H1 (cell line): ENCODE measurements at regions not wholly inside any gene's neighbourhood (a gene's known extent, or its start where the extent isn't known, plus 50 kb on each side); places are given as distances from the start of the nearest gene placed in this dataset.

Experiments
- BRCA1 ChIP-seq: IDR thresholded peaks from 2 replicates; pipeline ENCODE4 v1.6.1; 2012; ENCODE audit warnings: low read depth, low read length, improper control_type of control experiment
- CBX5 ChIP-seq: fragments of 300-800, 300-1000 bp; sonication (generic); IDR thresholded peaks from 2 replicates; pipeline ENCODE4 v1.7.1; 2016; ENCODE audit warnings: antibody characterized with exemption, low read length, low read depth
- CBX8 ChIP-seq: fragments of 300-800, 300-1000 bp; sonication (generic); IDR thresholded peaks from 2 replicates; pipeline ENCODE4 v1.7.1; 2016; ENCODE audit warnings: low read depth, low read length, borderline replicate concordance
- CHD1 ChIP-seq: IDR thresholded peaks from 2 replicates; pipeline ENCODE4 v1.6.1; 2012; ENCODE audit warnings: low read depth, low read length, improper control_type of control experiment
- CHD2 ChIP-seq: IDR thresholded peaks from 2 replicates; pipeline ENCODE4 v1.6.1; 2012; ENCODE audit warnings: low read length, improper control_type of control experiment
- MAFK ChIP-seq: IDR thresholded peaks from 2 replicates; pipeline ENCODE4 v1.6.1; 2012; ENCODE audit warnings: low read depth, mild to moderate bottlenecking, improper control_type of control experiment, low read length
- PHF8 ChIP-seq: fragments of 200-600 bp; sonication (generic); conservative IDR thresholded peaks from 2 replicates; pipeline ENCODE4 v1.7.1; 2012; ENCODE audit warnings: low read depth, mild to moderate bottlenecking, inconsistent platforms, low read length, moderate library complexity
- RNF2 ChIP-seq: fragments of 200-900, 300-1000 bp; sonication (generic); IDR thresholded peaks from 2 replicates; pipeline ENCODE4 v1.7.1; 2016; ENCODE audit warnings: borderline replicate concordance, low read depth, mild to moderate bottlenecking, antibody characterized with exemption, low read length; ENCODE audit not compliant: poor library complexity, severe bottlenecking; ENCODE audit errors: missing control alignments
- SIN3A ChIP-seq, 2 experiments: IDR thresholded peaks in 1 of 2; conservative IDR thresholded peaks in 1 of 2; 2 replicates each; pipeline ENCODE4 v1.6.1; 2011 to 2012; ENCODE audit warnings: low read length in 2 of 2, improper control_type of control experiment in 1 of 2, low read depth in 1 of 2, mild to moderate bottlenecking in 1 of 2
- SIX5 ChIP-seq: IDR thresholded peaks from 2 replicates; pipeline ENCODE4 v1.6.1; 2011; ENCODE audit warnings: mild to moderate bottlenecking, low read depth, low read length
- ZNF274 ChIP-seq: IDR thresholded peaks from 2 replicates; pipeline ENCODE4 v1.7.0; 2012; ENCODE audit warnings: low read length, borderline replicate concordance; ENCODE audit errors: extremely low read depth
- TF ChIP-seq, protein P1 (sequence below), 3 experiments: IDR thresholded peaks; 1 replicate in 2 of 3; 2 replicates in 1 of 3; pipeline versions ENCODE4 v1.5.1 to v1.6.1; 2011; ENCODE audit warnings: low read length in 3 of 3, mild to moderate bottlenecking in 3 of 3, inconsistent platforms in 2 of 3, low read depth in 1 of 3, moderate library complexity in 1 of 3; ENCODE audit not compliant: insufficient read depth in 1 of 3; ENCODE audit errors: control extremely low read depth in 1 of 3

DNA sequence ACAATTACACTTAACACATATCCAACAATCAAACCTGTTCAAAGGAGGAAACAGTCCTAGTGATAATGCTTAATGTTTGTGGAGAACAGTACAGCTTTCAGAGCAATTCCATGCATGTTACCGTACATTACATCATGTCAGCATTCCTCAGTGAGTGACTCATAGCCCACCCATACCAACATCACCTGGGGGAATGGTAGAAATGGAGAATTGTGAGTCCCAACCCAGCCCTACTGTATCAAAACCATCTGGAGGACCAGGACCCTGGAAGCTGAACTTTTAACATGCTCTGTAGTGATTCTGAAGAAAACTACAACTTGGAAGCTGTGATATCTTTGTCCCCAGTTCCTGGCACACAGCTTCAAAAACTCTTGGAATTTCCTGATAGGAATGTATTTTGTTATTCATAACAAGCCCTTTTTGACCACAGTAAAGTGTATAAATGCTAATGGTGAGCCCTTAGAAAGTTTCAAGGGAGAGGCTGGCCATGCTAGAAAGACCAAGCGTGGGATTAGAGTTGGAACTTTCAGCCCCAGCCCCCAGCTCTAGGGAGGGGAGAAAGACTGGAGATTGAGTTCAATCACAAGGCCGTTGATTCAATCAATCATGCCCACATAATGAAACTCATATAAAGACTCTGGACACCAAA is 301.1 kb downstream of the BUD13 start:
- TF ChIP-seq ZNF274 = no peak
- no peak for TF ChIP-seq CBX5
- TF ChIP-seq, protein P1, sequence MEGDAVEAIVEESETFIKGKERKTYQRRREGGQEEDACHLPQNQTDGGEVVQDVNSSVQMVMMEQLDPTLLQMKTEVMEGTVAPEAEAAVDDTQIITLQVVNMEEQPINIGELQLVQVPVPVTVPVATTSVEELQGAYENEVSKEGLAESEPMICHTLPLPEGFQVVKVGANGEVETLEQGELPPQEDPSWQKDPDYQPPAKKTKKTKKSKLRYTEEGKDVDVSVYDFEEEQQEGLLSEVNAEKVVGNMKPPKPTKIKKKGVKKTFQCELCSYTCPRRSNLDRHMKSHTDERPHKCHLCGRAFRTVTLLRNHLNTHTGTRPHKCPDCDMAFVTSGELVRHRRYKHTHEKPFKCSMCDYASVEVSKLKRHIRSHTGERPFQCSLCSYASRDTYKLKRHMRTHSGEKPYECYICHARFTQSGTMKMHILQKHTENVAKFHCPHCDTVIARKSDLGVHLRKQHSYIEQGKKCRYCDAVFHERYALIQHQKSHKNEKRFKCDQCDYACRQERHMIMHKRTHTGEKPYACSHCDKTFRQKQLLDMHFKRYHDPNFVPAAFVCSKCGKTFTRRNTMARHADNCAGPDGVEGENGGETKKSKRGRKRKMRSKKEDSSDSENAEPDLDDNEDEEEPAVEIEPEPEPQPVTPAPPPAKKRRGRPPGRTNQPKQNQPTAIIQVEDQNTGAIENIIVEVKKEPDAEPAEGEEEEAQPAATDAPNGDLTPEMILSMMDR (IDR thresholded peaks at IDR 0.05; ENCODE audit: control extremely low read depth in 1 of 3, insufficient read depth in 1 of 3, low read depth in 1 of 3, low read length in 3 of 3) = no peak
- TF ChIP-seq CHD1 = no peak
- no peak for TF ChIP-seq PHF8
- no peak for TF ChIP-seq SIX5
- TF ChIP-seq BRCA1 = no peak
- TF ChIP-seq MAFK = no peak
- no peak for TF ChIP-seq RNF2
- TF ChIP-seq SIN3A (conservative IDR thresholded peaks at IDR 0.05 in 1 of 2, IDR thresholded peaks at IDR 0.05 in 1 of 2; ENCODE audit: low read depth in 1 of 2, low read length in 2 of 2) = no peak
- TF ChIP-seq CHD2 = no peak
- no peak for TF ChIP-seq CBX8
